Upper lobe of left lung (tissue), 4 donors: ENCODE measurements at regions not wholly inside any gene's neighbourhood (a gene's known extent, or its start where the extent isn't known, plus 50 kb on each side); places are given as distances from the start of the nearest gene placed in this dataset.

ENCODE experiments used
- CTCF ChIP-seq, 6 experiments: fragments of 450-650 bp in 4 of 6; fragments of 200-600 bp in 2 of 6; sonication (generic) in 2 of 6; IDR thresholded peaks; one replicate each; pipeline ENCODE4 v1.5.1; 2016 to 2019; ENCODE audit warnings: antibody characterized with exemption in 6 of 6
- EP300 ChIP-seq, 4 donors: sonication (generic); formaldehyde crosslinking; IDR thresholded peaks; one replicate each; pipeline ENCODE4 v1.5.1; 2017; ENCODE audit warnings: antibody characterized with exemption in 4 of 4, control low read depth in 2 of 4
- POLR2A ChIP-seq, 4 donors: fragments of 450-650 bp; IDR thresholded peaks; one replicate each; pipeline ENCODE4 v1.5.1; 2016 to 2017; ENCODE audit warnings: antibody characterized with exemption in 4 of 4, mild to moderate bottlenecking in 2 of 4
- POLR2AphosphoS5 ChIP-seq, 2 donors: sonication (generic); formaldehyde crosslinking; IDR thresholded peaks; one replicate each; pipeline ENCODE4 v1.5.1; 2017; ENCODE audit warnings: antibody characterized with exemption in 2 of 2

GRCh38 chr4:73340917-73341316 is 63.2 kb upstream of the ALB start:
- no peak for TF ChIP-seq POLR2A (IDR thresholded peaks at IDR 0.05)
- no peak for TF ChIP-seq CTCF (IDR thresholded peaks at IDR 0.05)
- TF ChIP-seq POLR2AphosphoS5 (IDR thresholded peaks at IDR 0.05): no peak
- TF ChIP-seq EP300 (IDR thresholded peaks at IDR 0.05): no peak
